ENCODE measurements at regions not wholly inside any gene's neighbourhood (a gene's known extent, or its start where the extent isn't known, plus 50 kb on each side); places are given as distances from the start of the nearest gene placed in this dataset.

DNA sequence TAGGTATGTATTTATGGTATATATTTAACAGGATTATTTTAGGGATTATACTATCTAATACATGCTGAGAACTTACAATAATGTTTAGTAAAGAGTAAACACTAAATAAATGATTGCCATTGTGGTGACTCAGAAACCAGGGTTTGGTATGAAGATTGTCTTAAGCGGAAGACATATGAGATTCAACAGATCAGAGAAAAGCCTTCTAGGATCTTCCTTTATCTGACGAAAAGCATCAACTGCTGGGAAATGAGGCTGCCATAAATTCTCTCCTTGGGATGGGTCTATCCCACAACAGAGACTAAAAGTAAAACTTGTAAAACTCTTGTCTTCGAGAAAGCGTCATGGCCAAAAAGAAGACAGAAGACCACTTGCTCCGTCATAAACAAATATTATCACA, 1352.2 kb upstream of the EPHA6 start:
- TF ChIP-seq POLR2A (IDR thresholded peaks at IDR 0.05) = no peak
- TF ChIP-seq, protein P1, sequence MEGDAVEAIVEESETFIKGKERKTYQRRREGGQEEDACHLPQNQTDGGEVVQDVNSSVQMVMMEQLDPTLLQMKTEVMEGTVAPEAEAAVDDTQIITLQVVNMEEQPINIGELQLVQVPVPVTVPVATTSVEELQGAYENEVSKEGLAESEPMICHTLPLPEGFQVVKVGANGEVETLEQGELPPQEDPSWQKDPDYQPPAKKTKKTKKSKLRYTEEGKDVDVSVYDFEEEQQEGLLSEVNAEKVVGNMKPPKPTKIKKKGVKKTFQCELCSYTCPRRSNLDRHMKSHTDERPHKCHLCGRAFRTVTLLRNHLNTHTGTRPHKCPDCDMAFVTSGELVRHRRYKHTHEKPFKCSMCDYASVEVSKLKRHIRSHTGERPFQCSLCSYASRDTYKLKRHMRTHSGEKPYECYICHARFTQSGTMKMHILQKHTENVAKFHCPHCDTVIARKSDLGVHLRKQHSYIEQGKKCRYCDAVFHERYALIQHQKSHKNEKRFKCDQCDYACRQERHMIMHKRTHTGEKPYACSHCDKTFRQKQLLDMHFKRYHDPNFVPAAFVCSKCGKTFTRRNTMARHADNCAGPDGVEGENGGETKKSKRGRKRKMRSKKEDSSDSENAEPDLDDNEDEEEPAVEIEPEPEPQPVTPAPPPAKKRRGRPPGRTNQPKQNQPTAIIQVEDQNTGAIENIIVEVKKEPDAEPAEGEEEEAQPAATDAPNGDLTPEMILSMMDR (IDR thresholded peaks at IDR 0.05) = no peak

Measured in body of pancreas (tissue), 4 donors.